ENCODE measurements at regions not wholly inside any gene's neighbourhood (a gene's known extent, or its start where the extent isn't known, plus 50 kb on each side); places are given as distances from the start of the nearest gene placed in this dataset.

- TF ChIP-seq CTCF (IDR thresholded peaks at IDR 0.05) (no peak), POLR2A (IDR thresholded peaks at IDR 0.05) (no peak)
These were observed 51.8 kb upstream of the MED9 start for GRCh38 chr17:17425005-17425404.

All from lower leg skin (tissue), 3 donors.